OCI-LY1 (cell line): ENCODE measurements at regions not wholly inside any gene's neighbourhood (a gene's known extent, or its start where the extent isn't known, plus 50 kb on each side); places are given as distances from the start of the nearest gene placed in this dataset.

ENCODE experiments used
- EZH2 ChIP-seq: fragments of 200-600 bp; sonication (generic), shearing (Covaris generic); IDR thresholded peaks from 2 replicates; pipeline ENCODE4 v1.8.0; 2017; ENCODE audit warnings: borderline replicate concordance, mixed run types, mild to moderate bottlenecking, antibody characterized with exemption, low read length, moderate library complexity, mixed read lengths
- TF ChIP-seq, protein P1 (sequence below): fragments of 200-600 bp; sonication (generic), shearing (Covaris generic); IDR thresholded peaks from 2 replicates; pipeline ENCODE4 v1.5.1; 2017; ENCODE audit warnings: mild to moderate bottlenecking, antibody characterized with exemption, low read length, moderate library complexity, mixed read lengths

DNA sequence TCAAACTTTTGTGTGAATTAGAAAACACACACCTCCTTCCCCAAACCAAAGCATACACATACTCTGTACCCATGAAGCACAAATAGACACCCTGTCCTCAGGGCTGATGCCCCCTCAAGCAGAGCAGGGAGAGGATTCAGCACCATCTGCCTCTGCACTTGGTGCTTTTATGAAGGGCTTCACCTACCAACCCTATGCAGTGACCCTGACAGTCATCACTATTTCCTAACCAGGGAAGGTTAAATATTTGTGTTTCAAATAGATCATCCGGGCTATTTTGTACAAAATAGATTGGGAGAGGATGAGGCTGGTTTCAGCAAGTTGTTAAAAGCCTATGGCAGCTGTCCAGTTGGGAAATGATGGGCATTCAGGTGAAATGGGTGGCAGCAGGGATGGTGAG lies 396.2 kb downstream of the ZSWIM6 start:
- TF ChIP-seq, protein P1, sequence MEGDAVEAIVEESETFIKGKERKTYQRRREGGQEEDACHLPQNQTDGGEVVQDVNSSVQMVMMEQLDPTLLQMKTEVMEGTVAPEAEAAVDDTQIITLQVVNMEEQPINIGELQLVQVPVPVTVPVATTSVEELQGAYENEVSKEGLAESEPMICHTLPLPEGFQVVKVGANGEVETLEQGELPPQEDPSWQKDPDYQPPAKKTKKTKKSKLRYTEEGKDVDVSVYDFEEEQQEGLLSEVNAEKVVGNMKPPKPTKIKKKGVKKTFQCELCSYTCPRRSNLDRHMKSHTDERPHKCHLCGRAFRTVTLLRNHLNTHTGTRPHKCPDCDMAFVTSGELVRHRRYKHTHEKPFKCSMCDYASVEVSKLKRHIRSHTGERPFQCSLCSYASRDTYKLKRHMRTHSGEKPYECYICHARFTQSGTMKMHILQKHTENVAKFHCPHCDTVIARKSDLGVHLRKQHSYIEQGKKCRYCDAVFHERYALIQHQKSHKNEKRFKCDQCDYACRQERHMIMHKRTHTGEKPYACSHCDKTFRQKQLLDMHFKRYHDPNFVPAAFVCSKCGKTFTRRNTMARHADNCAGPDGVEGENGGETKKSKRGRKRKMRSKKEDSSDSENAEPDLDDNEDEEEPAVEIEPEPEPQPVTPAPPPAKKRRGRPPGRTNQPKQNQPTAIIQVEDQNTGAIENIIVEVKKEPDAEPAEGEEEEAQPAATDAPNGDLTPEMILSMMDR: no peak
- TF ChIP-seq EZH2: no peak
